ENCODE measurements at regions not wholly inside any gene's neighbourhood (a gene's known extent, or its start where the extent isn't known, plus 50 kb on each side); places are given as distances from the start of the nearest gene placed in this dataset.

DNA sequence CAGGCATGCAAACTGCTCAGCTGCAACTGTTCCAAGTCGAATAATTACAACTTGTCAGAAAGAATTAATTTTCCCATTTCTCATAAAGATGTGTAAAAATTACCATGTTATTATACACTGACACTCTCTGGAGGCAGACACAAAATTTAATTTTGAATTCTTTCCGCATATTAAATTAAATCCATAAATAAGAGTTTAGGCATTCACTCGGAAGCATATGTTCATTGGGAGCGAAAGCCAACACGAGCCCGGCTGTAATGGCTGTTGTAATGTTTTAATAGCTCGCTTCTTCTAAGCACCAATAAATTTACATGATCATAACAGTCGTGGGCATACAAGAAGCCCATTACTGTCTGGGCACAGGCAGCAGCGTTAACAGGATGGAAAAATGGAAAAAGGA, 189.6 kb upstream of the SOX5 start:
- Histone ChIP-seq H3K4me2 (ENCODE audit: low read depth, low read length) (no peak overlapping the region), H4K91ac (ENCODE audit: insufficient read depth, low read depth, low read length) (no peak overlapping the region), H3K36me3 (ENCODE audit: control insufficient read depth, insufficient read depth, low read length) (no peaks in the 10 kb centered on the region), H3K9me1 (ENCODE audit: insufficient read depth, low read length) (peaks cover 2% of the 10 kb centered on the region; the same call in 1 of the 2 replicates), H4K5ac (ENCODE audit: low read depth, low read length) (no peak overlapping the region), H4K20me1 (ENCODE audit: insufficient read depth, low read length) (no peaks in the 10 kb centered on the region), H3K27ac (ENCODE audit: insufficient read depth, low read length) (no peak overlapping the region), H2AK9ac (replicated peaks; ENCODE audit: low read depth, low read length, poor library complexity) (no peak overlapping the region), H3K79me1 (ENCODE audit: low read depth in 1 of 2, low read length in 2 of 2) (0 out of 4 replicates have a peak, but pooled peaks cover 0 to 3% of the 10 kb centered on the region in 2 experiments), H3K4me3 (ENCODE audit: insufficient read depth, low read depth, low read length) (no peak overlapping the region), H3K27me3 (ENCODE audit: control insufficient read depth, insufficient read depth, low read length) (no peaks in the 10 kb centered on the region), H2BK15ac (ENCODE audit: low read depth, low read length) (no peak overlapping the region), H4K8ac (ENCODE audit: low read depth in 2 of 2, low read length in 2 of 2) (no peak overlapping the region), H2BK5ac (ENCODE audit: low read depth, low read length, poor library complexity, severe bottlenecking) (no peak overlapping the region), H3K4me1 (ENCODE audit: control insufficient read depth, insufficient read depth, low read length) (no peaks in the 10 kb centered on the region; the same call in none of the 2 replicates), H2BK20ac (ENCODE audit: low read depth, low read length) (no peak overlapping the region), H3K23ac (ENCODE audit: low read depth, low read length) (no peak overlapping the region), H3K9me3 (ENCODE audit: control insufficient read depth, insufficient read depth, low read length) (no peaks in the 10 kb centered on the region), H2BK120ac (ENCODE audit: low read depth, low read length) (no peak overlapping the region), H3K18ac (ENCODE audit: low read depth, low read length) (no peak overlapping the region), H3K56ac (ENCODE audit: extremely low read depth, insufficient read depth, low read length) (no peak overlapping the region), H2AK5ac (ENCODE audit: low read depth, low read length) (no peak overlapping the region), H3K4ac (ENCODE audit: low read depth, low read length) (no peak overlapping the region), H2AFZ (replicated peaks; ENCODE audit: low read length, poor library complexity) (no peak overlapping the region), H3K14ac (replicated peaks; ENCODE audit: low read depth, low read length) (no peak overlapping the region), H3K9ac (ENCODE audit: low read depth, low read length) (no peak overlapping the region)
- dilution Hi-C loops (cut with HindIII; ENCODE audit: low sequenced_read_pairs, unreplicated experiment) (no loop called here), intact Hi-C loops (cut with micrococcal nuclease) (no loop called here), in situ Hi-C loops (cut with MboI; ENCODE audit: low sequenced_read_pairs) (no loop called here)
- ATAC-seq (ENCODE audit: low read depth): no peak
- no peak for DNase-seq
- no peak for TF ChIP-seq CHD1 (IDR thresholded peaks at IDR 0.05; ENCODE audit: low read depth, low read length)
- TF ChIP-seq MXI1 (IDR thresholded peaks at IDR 0.05; ENCODE audit: borderline replicate concordance, low read depth, low read length): no peak
- no peak for TF ChIP-seq FOS (IDR thresholded peaks at IDR 0.05; ENCODE audit: low read depth, low read length)
- TF ChIP-seq MAFK (IDR thresholded peaks at IDR 0.05; ENCODE audit: low read depth, low read length): no peak
- no peak for TF ChIP-seq POLR2A (IDR thresholded peaks at IDR 0.05; ENCODE audit: low read depth, low read length)
- TF ChIP-seq MAZ (IDR thresholded peaks at IDR 0.05; ENCODE audit: borderline replicate concordance, low read depth, low read length): no peak
- CTCF ChIA-PET: no interaction called here
- no TSS peak for BruUV-seq (replicated peaks)
- no CpG with 5 or more reads among the region's 9 CpGs for WGBS, 2 experiments (ENCODE audit: extremely low coverage in 2 of 2, insufficient read length in 1 of 2)
- POLR2A ChIA-PET (ENCODE audit: unreplicated experiment): no interaction called here

Data from IMR-90 (cell line).